ENCODE measurements at regions not wholly inside any gene's neighbourhood (a gene's known extent, or its start where the extent isn't known, plus 50 kb on each side); places are given as distances from the start of the nearest gene placed in this dataset.

GRCh38 chr6:137933696-137934095, 66.6 kb downstream of the TNFAIP3 start:
- H3K4me3 ChIP-seq (replicated peaks in 1 of 3; ENCODE audit: low read depth in 2 of 3, low read length in 3 of 3) = no peak overlapping the region
- no peak for TF ChIP-seq CTCF (IDR thresholded peaks at IDR 0.05)
- peaks cover 9 to 13% of the 10 kb centered on the region in 2 donors for H3K4me1 ChIP-seq (ENCODE audit: control insufficient read depth in 1 of 2, insufficient read depth in 2 of 2, low read length in 2 of 2)
- no peak overlapping the region for H3K27ac Mint-ChIP-seq
- H3K36me3 ChIP-seq (replicated peaks in 1 of 2; ENCODE audit: control insufficient read depth in 1 of 2, insufficient read depth in 2 of 2, low read length in 2 of 2) = no peaks in the 10 kb centered on the region
- no peaks in the 10 kb centered on the region for H3K27me3 ChIP-seq (ENCODE audit: control insufficient read depth in 2 of 2, insufficient read depth in 2 of 2, low read length in 2 of 2)
- DNase-seq = no peak
- no peak overlapping the region for H2AFZ ChIP-seq (ENCODE audit: insufficient read depth, low read depth, low read length, poor library complexity, severe bottlenecking)
- peaks cover 0 to 10% (median 3%) of the 10 kb centered on the region in 7 donors for H3K9me3 Mint-ChIP-seq
- H3K9ac ChIP-seq (ENCODE audit: insufficient read depth, low read length, poor library complexity, severe bottlenecking) = no peak overlapping the region
- H3K36me3 Mint-ChIP-seq = no peaks in the 10 kb centered on the region
- no peak overlapping the region for H3K4me3 Mint-ChIP-seq
- no peak overlapping the region for H3K4me2 ChIP-seq (replicated peaks; ENCODE audit: extremely low read depth, low read length, poor library complexity, severe bottlenecking)
- no peak overlapping the region for H3K27ac ChIP-seq (ENCODE audit: low read depth in 1 of 2, low read length in 2 of 2)
- H3K79me2 ChIP-seq (ENCODE audit: insufficient read depth, low read length) = no peaks in the 10 kb centered on the region
- H3K27me3 Mint-ChIP-seq (ENCODE audit: low read depth in 3 of 3) = peaks cover 0 to 1% (median 0%) of the 10 kb centered on the region in 3 donors
- intact Hi-C loops (cut with micrococcal nuclease) = no loop called here
- H3K9me3 ChIP-seq (replicated peaks in 1 of 2; ENCODE audit: control insufficient read depth in 1 of 2, insufficient read depth in 1 of 2, low read length in 2 of 2) = no peaks in the 10 kb centered on the region
- H3K4me1 Mint-ChIP-seq = peaks cover 17% of the 10 kb centered on the region
- no peaks in the 10 kb centered on the region for H4K20me1 ChIP-seq (ENCODE audit: insufficient read depth, low read length)
- 91% methylated on average over 2 of the region's 3 CpGs for WGBS (ENCODE audit: insufficient coverage)

- DNase-seq = no peak
- H3K9me3 Mint-ChIP-seq = peaks cover 0 to 15% (median 6%) of the 10 kb centered on the region in 7 donors
- no peak overlapping the region for H3K4me2 ChIP-seq (replicated peaks; ENCODE audit: extremely low read depth, low read length, poor library complexity, severe bottlenecking)
- no peaks in the 10 kb centered on the region for H3K27me3 ChIP-seq (ENCODE audit: control insufficient read depth in 2 of 2, insufficient read depth in 2 of 2, low read length in 2 of 2)
- no peaks in the 10 kb centered on the region for H3K36me3 Mint-ChIP-seq
- H3K36me3 ChIP-seq (replicated peaks in 1 of 2; ENCODE audit: control insufficient read depth in 1 of 2, insufficient read depth in 2 of 2, low read length in 2 of 2) = no peaks in the 10 kb centered on the region
- no peak overlapping the region for H3K27ac Mint-ChIP-seq
- no peak overlapping the region for H3K27ac ChIP-seq (ENCODE audit: low read depth in 1 of 2, low read length in 2 of 2)
- no peaks in the 10 kb centered on the region for H4K20me1 ChIP-seq (ENCODE audit: insufficient read depth, low read length)
- H3K9ac ChIP-seq (ENCODE audit: insufficient read depth, low read length, poor library complexity, severe bottlenecking) = no peak overlapping the region
- H3K4me3 ChIP-seq (replicated peaks in 1 of 3; ENCODE audit: low read depth in 2 of 3, low read length in 3 of 3) = no peak overlapping the region
- intact Hi-C loops (cut with micrococcal nuclease) = no loop called here
- H3K4me3 Mint-ChIP-seq = no peak overlapping the region
- H2AFZ ChIP-seq (ENCODE audit: insufficient read depth, low read depth, low read length, poor library complexity, severe bottlenecking) = no peak overlapping the region
- H3K79me2 ChIP-seq (ENCODE audit: insufficient read depth, low read length) = no peaks in the 10 kb centered on the region
- H3K4me1 ChIP-seq (ENCODE audit: control insufficient read depth in 1 of 2, insufficient read depth in 2 of 2, low read length in 2 of 2) = peaks cover 2 to 15% of the 10 kb centered on the region in 2 donors
- TF ChIP-seq CTCF (IDR thresholded peaks at IDR 0.05) = no peak
- no peaks in the 10 kb centered on the region for H3K9me3 ChIP-seq (replicated peaks in 1 of 2; ENCODE audit: control insufficient read depth in 1 of 2, insufficient read depth in 1 of 2, low read length in 2 of 2)
- H3K27me3 Mint-ChIP-seq (ENCODE audit: low read depth in 3 of 3) = peaks cover 0 to 3% (median 2%) of the 10 kb centered on the region in 3 donors
- peaks cover 21% of the 10 kb centered on the region for H3K4me1 Mint-ChIP-seq
These were observed 69.7 kb downstream of the TNFAIP3 start for GRCh38 chr6:137936798-137937197.
